ENCODE measurements at regions not wholly inside any gene's neighbourhood (a gene's known extent, or its start where the extent isn't known, plus 50 kb on each side); places are given as distances from the start of the nearest gene placed in this dataset.
A peak's percentile ranks its signal among the peaks of the same experiment; 100 is the strongest.

DNA sequence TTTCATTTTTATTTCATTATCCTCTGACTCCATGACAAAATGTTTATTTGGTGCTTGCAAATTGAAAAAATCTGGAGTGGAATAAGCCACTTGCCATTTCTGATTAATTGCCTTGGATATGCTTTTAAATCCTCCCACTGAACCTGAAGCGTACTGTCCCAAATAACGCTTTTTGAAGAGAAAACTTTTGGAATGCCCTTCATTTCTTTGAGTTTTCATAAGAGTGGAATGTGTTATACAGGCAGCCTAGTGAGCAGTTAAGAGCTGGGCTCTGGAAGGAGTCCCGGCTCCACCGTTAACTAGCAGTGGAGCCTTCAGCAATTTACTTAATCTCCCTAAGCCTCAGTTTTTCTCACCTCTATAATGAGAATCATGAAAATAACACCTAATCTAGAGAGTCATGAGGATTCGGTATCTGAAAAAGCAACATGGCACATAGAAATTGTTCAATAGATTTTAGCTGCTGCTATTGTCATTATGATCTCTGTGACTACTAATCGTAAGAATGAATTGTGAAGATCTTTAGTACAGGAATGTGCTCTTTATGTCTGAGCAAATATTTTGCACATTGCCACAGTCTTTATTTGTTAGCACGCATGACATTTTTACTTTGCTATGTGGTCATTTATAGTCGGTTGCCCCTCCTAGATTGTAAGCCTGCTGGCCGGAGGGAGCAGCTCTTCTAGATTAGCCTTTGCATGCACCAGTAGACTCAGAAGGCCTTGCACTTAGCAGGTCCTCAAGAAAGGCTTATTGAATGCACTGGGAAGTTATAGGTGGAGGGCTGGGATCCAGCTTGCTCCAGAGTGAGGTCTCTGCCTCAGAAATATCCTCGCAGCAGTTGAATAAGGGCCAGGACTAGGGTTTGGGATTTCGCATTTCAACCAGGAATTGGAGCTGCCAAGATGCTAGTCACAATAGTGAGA is 59.4 kb downstream of the PLCE1 start:
- Histone ChIP-seq H3K27ac (no peak overlapping the region), H3K36me3 (no peaks in the 10 kb centered on the region), H3K9me3 (no peaks in the 10 kb centered on the region), H3K4me1 (peaks cover 10% of the 10 kb centered on the region), H3K27me3 (ENCODE audit: low read depth) (no peaks in the 10 kb centered on the region), H3K4me3 (no peak overlapping the region)
- ATAC-seq, result peak in 1 of 2 donors; percentile 28
- TF ChIP-seq, protein P1, sequence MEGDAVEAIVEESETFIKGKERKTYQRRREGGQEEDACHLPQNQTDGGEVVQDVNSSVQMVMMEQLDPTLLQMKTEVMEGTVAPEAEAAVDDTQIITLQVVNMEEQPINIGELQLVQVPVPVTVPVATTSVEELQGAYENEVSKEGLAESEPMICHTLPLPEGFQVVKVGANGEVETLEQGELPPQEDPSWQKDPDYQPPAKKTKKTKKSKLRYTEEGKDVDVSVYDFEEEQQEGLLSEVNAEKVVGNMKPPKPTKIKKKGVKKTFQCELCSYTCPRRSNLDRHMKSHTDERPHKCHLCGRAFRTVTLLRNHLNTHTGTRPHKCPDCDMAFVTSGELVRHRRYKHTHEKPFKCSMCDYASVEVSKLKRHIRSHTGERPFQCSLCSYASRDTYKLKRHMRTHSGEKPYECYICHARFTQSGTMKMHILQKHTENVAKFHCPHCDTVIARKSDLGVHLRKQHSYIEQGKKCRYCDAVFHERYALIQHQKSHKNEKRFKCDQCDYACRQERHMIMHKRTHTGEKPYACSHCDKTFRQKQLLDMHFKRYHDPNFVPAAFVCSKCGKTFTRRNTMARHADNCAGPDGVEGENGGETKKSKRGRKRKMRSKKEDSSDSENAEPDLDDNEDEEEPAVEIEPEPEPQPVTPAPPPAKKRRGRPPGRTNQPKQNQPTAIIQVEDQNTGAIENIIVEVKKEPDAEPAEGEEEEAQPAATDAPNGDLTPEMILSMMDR (IDR thresholded peaks at IDR 0.05), result no peak
- intact Hi-C loops (cut with DNase I), result no loop called here
- no peak for DNase-seq

DNA sequence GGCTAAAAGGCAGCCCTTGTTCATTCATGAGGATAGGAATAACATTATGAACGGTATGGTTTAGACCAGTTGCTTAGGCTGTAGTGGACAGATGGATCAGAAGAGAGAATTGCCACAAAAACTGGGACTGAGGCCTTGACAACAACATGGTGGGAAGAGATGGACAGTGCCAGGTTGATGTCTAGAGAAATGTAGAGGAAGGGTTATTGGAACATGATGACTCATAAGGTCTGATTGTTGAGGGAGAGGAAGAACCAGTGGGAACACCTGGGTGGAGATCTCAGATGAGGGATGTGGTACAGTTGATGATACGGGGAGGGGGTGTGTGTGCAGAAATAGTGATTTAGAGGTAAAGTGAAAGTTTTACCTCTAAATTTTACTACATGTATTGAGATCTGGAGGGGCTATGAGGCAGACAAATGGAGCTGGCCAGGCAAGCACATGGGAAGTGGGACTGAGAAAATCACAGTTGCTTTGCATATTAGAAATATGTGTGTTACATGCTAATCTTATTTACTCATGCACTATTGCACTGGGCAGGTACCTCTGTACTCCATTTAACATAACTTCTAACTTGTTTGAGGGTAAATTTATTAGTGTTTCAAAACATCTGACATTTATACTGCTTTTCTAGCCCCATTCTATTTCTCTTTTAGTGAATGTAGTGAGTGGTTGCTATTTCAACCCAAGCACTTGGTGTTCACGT is 65.6 kb downstream of the PLCE1 start:
- Histone ChIP-seq H3K4me1 (no peaks in the 10 kb centered on the region), H3K27ac (no peak overlapping the region), H3K36me3 (no peaks in the 10 kb centered on the region), H3K9me3 (no peaks in the 10 kb centered on the region), H3K4me3 (no peak overlapping the region), H3K27me3 (ENCODE audit: low read depth) (no peaks in the 10 kb centered on the region)
- intact Hi-C loops (cut with DNase I), result no loop called here
- TF ChIP-seq, protein P1 (IDR thresholded peaks at IDR 0.05), result no peak
- DNase-seq (no peak), ATAC-seq (no peak)

DNA sequence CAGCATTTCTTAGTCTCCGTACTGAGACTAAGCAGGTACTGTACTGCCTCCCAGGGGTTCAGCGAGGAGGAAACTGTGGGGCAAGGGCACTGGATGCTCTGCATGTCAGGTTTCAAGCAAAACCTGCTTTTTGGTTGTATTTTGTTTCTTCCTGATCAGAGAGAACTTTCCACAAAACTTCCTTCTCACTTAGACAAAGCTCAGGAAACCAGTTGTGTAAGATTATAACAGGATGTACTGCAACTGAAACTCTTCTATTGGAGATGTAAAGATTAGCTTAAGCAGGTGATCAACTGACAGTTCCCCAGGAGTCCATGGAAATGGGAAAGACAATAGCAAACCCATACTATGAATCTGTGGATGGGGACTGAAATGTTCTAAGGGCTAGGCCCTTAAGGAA is 67.3 kb downstream of the PLCE1 start:
- Histone ChIP-seq H3K27me3 (ENCODE audit: low read depth) (no peaks in the 10 kb centered on the region), H3K9me3 (no peaks in the 10 kb centered on the region), H3K36me3 (no peaks in the 10 kb centered on the region), H3K27ac (no peak overlapping the region), H3K4me1 (no peaks in the 10 kb centered on the region), H3K4me3 (no peak overlapping the region)
- DNase-seq (no peak), ATAC-seq (no peak)
- intact Hi-C loops (cut with DNase I), result no loop called here
- TF ChIP-seq, protein P1 (IDR thresholded peaks at IDR 0.05), result no peak

DNA sequence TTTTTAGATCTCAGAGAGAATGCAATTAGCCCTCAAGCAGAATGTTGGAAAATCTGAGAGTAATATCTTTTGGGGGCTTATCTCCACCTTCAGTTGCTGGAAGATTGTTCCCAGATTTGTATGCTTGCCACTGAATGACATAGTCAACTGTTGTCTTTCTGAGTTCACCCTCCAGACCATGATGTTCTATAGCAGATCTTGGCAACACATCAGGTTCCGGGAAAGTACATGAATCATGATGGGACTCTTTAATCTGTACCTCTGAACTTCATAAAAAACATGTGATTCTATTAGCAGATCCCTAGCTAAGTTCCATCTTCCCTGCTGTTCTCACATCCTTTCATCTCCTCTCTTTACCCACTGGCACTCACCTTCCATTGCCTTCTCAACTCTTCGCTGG is 68.9 kb downstream of the PLCE1 start:
- Histone ChIP-seq H3K9me3 (no peaks in the 10 kb centered on the region), H3K4me3 (no peak overlapping the region), H3K36me3 (no peaks in the 10 kb centered on the region), H3K4me1 (no peaks in the 10 kb centered on the region), H3K27me3 (ENCODE audit: low read depth) (no peaks in the 10 kb centered on the region), H3K27ac (no peak overlapping the region)
- no peak for ATAC-seq
- TF ChIP-seq, protein P1 (IDR thresholded peaks at IDR 0.05), result no peak
- DNase-seq, result no peak
- intact Hi-C loops (cut with DNase I), result no loop called here

DNA sequence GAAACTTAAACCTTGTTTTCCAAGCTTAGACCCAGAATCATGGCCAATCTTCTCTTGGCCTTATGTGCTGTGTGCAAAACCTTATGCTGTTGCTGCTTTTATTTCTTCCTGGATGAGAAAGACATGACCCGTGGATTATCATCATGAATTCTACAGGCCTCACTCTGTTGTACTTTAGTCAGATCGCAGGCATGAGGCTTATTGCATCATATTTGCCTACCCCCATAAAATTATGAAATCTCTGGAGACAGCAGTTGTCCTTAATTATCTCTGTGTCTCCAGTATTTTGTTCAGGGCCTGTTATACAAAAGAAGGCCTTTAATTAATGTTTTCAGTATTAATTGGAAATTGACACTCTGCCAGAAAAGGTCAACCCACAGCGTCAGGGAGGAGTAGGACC is 71.6 kb downstream of the PLCE1 start:
- no peak overlapping the region for H3K27ac ChIP-seq
- DNase-seq (no peak), ATAC-seq (no peak)
- TF ChIP-seq, protein P1 (IDR thresholded peaks at IDR 0.05), result no peak
- H3K27me3 ChIP-seq (ENCODE audit: low read depth), result no peaks in the 10 kb centered on the region
- intact Hi-C loops (cut with DNase I), result no loop called here
- no peak overlapping the region for H3K4me3 ChIP-seq
- H3K9me3 ChIP-seq, result no peaks in the 10 kb centered on the region
- H3K4me1 ChIP-seq, result no peaks in the 10 kb centered on the region
- H3K36me3 ChIP-seq, result no peaks in the 10 kb centered on the region

Measured in lower lobe of right lung (tissue), 2 donors.